HG03045 (cell line): ENCODE measurements at regions not wholly inside any gene's neighbourhood (a gene's known extent, or its start where the extent isn't known, plus 50 kb on each side); places are given as distances from the start of the nearest gene placed in this dataset.
"Not testable (repeated sequence)": the region's sequence is repeated elsewhere in the genome, so short reads cannot be mapped to it uniquely, and the experiment has no call there.

Experiments used
- ATAC-seq: cut with Tn5 transposase; IDR thresholded peaks from one replicate; pipeline ENCODE4 v1.9.1; 2021; ENCODE audit warnings: mild to moderate bottlenecking, moderate library complexity; ENCODE audit not compliant: unreplicated experiment

DNA sequence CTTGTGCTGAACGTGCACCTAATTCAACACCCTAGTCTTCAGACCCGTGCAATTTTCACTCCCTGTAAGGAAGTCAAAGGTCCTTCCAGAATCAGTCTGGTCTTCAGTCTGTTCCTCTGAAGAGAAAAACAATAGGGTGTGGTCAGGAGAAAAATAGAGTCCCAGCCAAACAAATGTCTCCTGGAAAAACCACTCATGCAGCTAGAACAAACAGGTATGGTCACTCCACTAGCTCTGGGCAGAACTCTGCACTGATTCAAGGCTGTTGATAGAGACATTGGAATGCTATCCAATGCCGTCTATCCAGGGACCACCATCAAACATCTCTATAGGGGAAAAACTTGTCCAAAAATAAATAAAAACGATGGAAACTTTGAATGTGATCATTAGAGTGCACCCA is 81.8 kb upstream of the MAP3K1 start:
- ATAC-seq, result no peak

GRCh38 chr5:56732121-56732520 is 83.2 kb upstream of the MAP3K1 start:
- no peak for ATAC-seq

GRCh38 chr5:56731473-56731872 is 83.9 kb upstream of the MAP3K1 start:
- ATAC-seq, result not testable (repeated sequence)

- no peak for ATAC-seq
These were observed 85.9 kb upstream of the MAP3K1 start for GRCh38 chr5:56729488-56729887.

DNA sequence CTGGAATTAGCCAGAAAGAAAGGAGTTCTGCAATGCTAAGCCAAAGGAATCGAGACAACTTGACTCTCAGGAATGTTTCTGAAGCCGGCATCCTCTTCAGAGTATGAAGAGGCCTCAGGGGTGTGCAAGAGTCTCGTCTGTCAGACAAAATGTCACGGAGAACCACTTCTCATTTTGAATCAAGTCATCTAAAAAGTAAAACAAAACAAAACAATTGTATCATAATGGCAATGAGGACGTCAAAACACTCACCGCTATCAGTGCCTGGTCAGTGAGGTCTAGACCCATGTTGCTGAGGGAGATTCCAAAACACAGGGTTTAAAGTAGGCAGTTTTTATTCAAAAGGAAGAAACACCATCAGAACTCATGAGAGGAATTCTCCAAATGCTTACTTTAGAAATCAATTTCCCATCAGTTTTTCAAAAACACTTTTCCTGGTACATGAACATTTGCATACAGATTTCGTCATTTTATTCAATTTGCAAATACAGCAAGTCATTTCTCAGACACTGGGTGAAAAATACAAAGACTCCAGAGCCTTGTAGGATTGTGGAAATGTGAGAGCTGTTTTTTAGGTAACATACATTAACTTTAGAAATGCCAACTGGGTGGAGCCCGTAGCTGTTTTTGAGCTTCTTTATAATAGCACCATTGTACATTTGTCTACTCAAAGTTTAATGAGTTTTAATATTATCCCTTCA is 89.5 kb upstream of the MAP3K1 start:
- ATAC-seq, result no peak

GRCh38 chr5:56724857-56725256 is 90.5 kb upstream of the MAP3K1 start:
- ATAC-seq, result not testable (repeated sequence)

DNA sequence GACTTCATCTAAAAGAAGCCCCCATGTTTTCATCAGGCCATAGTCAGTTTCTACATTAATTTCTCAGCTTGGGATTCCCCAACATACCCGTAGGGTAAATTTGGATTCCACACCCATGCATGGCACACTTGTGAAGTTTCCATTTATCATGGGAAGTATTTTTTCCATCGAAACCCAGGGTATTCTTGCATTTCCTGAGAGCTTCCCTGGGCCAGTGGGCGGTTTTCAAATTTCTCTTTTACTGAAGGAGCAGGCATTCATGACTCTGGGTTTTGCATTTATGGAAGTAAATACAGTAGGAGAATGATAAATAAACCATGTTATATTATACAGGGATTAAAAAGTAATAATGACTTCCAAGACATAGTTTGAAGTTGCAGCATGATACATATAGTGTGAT is 93.0 kb upstream of the MAP3K1 start:
- no peak for ATAC-seq

DNA sequence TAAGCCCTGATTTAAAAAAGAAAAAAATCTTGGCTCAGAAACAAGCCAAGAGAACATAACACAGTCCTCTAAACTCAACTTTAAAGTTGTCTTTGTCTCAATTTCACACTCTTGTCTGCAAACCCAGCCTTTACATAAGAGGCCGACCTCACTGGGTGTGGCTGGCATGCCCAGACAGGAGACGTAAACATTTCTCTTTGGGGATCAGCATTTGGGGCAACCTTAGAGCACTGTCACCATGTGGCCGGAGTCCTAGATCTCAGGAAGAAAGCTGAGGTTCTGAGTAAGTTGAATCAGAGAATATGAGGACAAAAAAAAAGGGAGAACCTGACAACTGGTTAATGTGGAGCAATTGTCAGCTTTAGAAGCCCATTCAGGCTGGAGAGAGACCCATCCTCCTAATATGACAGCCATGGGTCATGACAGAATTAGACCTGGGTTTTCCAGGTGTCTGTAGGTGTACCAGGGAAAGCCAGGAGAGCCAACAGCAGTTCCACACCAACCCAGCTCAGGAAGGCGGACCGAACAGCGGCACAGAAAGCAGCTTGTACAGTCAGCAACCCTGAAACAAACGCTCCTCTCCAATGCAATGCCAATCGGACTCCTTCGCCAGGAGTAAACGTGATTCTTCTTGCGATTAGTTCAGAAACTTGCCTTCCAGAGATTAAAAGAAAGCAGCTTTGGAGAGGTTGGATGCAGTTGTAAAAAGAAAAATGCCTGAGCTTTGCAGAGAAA is 97.9 kb upstream of the MAP3K1 start:
- no peak for ATAC-seq

DNA sequence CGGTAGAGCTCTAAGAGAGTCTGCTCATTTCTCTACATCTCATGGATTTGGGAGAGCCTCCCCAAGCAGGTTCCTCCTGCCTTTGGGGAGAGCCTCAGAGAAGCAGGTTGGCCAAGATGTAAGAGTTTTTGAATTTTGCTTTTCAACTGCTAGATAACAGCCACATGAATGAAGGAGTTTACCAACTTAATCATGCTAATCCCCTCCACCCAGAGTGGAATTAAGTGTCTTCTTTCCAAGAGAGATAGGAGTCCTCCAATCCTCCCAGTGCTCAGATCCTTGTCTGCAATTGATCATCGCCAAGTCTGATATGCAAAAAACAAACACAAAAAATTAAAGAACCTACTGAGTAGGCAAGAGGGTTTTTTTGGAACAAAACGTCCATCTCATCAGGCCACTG is 99.4 kb upstream of the MAP3K1 start:
- ATAC-seq, result no peak

DNA sequence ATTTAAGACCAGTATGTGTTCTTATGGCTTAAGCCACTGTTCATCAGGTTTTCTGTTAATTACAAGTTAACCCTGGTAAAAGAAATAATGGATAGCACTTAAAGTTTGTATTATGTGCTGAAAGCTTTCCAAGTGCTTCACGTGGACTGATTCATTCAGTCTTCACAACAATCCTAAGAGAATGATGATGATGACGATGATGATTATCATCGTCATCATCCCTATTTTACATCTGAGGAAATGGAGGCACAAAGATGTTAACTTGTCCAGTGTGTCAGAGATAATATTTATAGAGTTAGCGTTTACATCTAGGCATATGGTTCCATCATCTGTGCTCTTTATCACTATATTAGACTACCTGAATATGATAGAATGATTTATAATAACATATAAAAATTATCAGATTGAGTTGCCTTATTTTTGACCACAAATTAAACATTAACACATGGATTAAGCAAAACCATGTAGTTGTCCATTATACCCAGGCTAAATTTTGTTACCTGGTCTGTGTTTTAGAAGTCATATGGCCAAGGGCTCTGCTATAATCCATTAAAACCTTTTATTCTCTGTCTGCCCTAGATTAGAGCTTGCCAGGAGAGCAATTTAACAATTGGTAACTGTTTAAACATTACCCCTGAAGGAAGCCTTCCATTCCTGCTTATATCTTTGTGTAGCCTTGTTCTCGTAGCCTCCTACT is 102.3 kb upstream of the MAP3K1 start:
- no peak for ATAC-seq

- no peak for ATAC-seq
These were observed 104.3 kb upstream of the MAP3K1 start for GRCh38 chr5:56710826-56711590.

DNA sequence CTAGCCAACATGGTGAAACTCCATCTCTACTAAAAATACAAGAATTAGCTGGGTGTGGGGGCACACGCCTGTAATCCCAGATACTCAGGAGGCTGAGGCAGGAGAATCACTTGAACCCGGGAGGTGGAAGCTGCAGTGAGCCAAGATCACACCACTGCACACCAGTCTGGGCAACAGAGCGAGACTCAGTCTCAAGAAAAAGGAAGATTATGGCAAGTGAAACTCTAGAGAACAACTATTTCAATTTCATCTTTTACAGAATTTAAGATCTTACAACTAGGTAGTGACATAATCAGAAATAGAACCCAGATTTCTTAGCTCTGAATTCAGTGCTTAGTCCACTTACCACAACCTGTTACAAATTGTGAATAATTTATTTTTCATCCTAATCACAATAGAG is 108.8 kb upstream of the MAP3K1 start:
- ATAC-seq, result no peak

GRCh38 chr5:56705217-56705616 is 110.1 kb upstream of the MAP3K1 start:
- ATAC-seq, result no peak

- ATAC-seq, result no peak
These were observed 111.4 kb upstream of the MAP3K1 start for GRCh38 chr5:56703952-56704351.

- ATAC-seq, result no peak
These were observed 114.6 kb upstream of the MAP3K1 start for GRCh38 chr5:56700711-56701110.

DNA sequence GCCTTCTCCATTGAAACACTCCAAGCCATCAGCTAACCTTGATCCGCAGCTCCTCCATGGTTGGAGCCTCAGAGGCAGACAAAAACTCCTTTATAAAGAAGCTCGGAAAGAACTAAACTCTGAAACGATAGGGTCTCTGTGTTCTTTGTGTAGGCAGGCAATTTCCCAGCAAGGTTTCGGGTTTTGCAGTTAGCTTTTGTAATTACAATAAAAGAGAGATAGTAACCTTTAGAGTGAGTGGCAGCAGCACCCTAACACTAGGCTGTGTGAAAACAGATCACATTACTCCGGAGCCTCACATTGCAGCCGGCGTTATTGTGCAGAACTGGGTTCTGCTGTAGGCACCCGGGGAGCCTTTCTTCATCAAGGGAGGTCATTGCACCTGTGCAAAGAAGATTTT is 115.8 kb upstream of the MAP3K1 start:
- ATAC-seq, result no peak

- ATAC-seq, result no peak
These were observed 116.6 kb upstream of the MAP3K1 start for GRCh38 chr5:56698463-56699381.

DNA sequence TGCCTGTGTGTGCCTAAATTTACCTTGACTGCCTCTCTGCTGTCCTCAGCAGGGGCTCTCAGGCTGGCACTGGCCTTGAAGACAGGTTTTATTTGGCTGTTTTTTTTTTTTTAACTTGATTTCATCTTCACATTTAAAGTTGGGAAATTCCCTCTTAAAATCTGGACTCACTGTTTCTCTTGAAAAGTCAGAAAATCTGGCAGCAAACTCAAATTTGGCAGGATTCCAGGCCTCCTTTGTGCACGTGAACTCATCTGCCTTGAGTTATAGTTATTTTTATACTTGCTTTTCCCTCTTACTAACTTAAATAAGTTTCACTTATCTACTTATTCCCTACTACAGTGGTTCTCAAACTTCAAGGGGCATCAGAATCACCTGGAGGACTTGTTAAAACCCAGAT is 118.4 kb upstream of the MAP3K1 start:
- no peak for ATAC-seq

GRCh38 chr5:56693220-56693579 is 122.1 kb upstream of the MAP3K1 start:
- ATAC-seq, result no peak
